Hematopoietic multipotent progenitor cell treated with erythropoietin and hydrocortisone succinate and interleukin-3 and kit ligand, for 15 days (in vitro differentiated cells): ENCODE measurements at regions not wholly inside any gene's neighbourhood (a gene's known extent, or its start where the extent isn't known, plus 50 kb on each side); places are given as distances from the start of the nearest gene placed in this dataset.

Source experiments
- DNase-seq: peaks from one replicate; pipeline ENCODE4 v3.0.0-alpha.2; 2015; ENCODE audit warnings: low spot score

- no peak for DNase-seq
Observed at GRCh38 chr17:33475594-33475993, 182.5 kb upstream of the ASIC2 start.

DNA sequence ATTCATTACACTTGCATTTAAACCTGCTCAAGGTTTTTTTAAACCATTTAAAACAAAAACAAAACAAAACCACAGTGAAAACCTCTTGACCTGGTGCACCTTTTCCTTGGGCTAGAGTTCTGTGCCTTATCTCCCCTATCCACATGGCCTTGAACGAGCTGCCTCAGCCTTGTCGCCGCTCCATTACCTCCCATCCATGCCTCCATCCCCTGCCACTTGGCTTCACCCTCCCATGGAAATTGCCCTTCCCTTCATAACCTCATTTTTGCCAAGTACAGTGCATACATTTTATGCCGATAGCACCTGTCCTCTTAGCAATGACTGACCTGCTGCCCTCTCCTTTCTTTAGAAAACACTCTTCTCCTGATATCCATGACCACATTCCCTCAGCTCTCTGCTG lies 188.6 kb upstream of the ASIC2 start:
- DNase-seq: no peak

DNA sequence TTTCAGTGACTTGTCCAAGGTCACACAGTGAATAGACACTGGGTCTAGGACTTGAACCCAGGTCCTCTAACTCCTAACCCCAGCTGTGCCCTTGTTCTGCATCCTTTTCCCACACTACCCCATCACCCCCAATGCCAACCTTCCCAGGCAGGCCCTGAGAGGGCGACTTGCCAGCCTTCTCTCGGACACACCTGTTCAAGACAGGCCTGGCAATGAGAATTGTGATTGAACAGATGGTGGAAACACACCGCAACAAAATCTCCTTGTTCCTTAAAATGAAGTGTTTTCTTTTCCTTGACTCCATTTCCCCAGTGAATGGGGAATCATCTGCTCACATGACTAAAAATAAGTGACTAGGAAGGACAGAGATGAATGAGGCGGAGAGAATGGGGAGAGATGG lies 189.5 kb upstream of the ASIC2 start:
- DNase-seq: no peak

DNA sequence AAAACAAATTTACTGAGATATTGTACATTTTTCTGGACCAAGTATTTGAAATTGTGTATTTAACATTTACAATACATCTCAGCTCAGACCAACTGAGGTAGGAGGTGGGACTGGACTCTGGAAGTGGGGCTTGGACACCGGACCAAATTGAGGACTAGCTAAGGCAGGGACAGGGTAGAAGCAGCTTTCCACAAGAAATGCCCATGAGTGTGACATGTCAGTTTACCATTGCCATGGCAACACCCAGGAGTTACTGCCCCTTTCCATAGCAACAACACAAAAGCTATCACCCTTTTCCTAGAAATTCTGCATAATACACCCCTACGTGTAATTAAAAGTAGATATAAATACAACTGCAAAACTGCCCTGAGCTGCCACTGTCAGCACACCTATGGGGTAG lies 191.5 kb upstream of the ASIC2 start:
- no peak for DNase-seq

DNA sequence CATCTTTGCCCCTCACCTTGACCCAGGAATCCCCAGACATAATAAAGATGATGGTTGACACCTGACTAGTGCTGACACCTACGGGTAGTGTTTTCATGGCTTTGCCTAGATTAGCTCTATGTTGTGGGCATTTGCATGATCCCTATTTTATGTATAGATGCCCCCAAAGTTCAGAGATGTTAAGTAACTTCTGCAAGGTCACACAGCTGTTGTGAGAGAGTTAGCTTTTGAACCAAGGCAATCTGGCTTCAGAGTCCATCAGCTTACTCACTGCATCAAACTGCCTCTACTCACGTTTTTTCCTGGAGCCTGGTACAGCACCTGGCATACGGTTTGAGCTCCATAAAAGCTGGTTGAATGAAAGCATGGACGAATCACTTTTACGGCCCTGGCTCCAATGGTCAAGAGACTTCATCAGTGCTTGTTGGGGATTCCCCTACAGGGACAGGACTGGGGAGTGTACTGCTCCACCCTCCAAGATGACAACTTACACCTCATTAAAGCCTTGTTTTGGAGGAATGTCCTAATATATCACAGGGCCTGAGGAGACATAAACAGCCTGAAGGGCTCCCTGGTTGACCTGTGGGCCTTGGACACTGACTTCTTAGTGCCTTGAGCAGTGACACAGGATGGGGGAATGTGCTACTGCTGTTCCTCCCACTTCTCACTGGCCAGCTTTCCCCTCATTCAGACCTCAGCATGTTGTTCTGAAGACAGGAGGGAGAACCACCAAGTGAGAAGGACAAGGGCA lies 193.2 kb upstream of the ASIC2 start:
- DNase-seq: no peak

GRCh38 chr17:33487187-33487879 lies 194.2 kb upstream of the ASIC2 start:
- no peak for DNase-seq

GRCh38 chr17:33491871-33492481 lies 198.9 kb upstream of the ASIC2 start:
- DNase-seq: no peak

GRCh38 chr17:33492731-33493265 lies 199.7 kb upstream of the ASIC2 start:
- no peak for DNase-seq

DNA sequence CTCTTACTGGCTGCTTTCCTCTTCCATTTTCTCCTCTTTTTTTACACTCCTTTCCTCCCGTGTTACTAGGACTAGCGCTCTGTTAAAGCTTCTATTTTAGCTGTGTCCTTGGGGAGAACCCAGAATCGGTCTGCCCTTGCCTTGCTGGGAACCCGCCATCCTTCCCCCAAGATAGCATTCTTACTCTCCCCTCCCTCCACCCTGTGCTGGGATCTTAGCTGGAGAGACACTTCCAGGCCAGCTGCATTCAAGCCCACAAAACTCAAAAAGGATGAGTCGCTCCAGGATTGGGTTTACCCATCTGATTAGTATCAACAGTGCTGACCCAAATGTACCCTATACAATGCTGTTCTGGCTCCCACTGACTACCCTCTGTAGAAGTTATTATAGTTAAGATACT lies 200.5 kb upstream of the ASIC2 start:
- no peak for DNase-seq

GRCh38 chr17:33494151-33494550 lies 201.1 kb upstream of the ASIC2 start:
- no peak for DNase-seq

GRCh38 chr17:33497623-33498022 lies 204.5 kb upstream of the ASIC2 start:
- no peak for DNase-seq

DNA sequence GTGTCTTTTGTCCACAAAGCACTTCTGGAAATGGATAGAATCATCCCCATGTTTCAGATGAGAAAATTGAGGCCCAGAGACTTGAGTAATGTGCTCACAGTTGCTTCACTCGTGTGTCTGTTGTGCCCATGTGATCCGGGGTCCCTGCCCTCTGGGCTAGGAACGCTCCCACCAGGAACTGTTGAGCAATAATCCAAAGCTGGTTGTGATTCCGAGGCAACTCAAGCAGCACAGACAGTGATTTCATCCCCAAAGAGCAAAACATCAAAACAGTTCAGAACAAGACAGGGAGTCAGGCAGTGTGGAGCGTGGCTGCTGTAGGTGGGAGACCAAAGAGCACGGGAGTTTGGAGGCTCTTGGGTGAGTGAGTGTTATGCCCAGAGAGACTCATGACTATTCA lies 205.0 kb upstream of the ASIC2 start:
- no peak for DNase-seq

DNA sequence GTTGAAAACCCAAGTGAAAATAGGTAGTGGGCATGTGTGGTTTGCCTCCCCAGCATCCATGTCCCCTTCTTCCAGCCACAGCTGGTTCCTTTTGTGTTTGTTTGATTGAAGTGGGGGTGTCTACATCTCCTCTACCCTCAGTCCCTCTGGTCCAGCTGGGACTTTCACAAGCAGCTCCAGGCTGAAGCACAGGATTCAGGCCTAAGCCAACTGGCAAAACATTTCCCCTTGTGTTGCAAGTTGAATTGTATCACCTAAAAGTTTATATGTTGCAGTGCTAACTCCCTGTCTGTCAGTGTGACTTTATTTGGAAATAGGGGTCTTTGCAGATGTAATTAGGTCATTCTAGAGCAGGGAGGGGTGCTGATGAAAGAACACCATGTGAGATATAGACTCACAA lies 205.9 kb upstream of the ASIC2 start:
- no peak for DNase-seq

GRCh38 chr17:33500151-33500550 lies 207.1 kb upstream of the ASIC2 start:
- no peak for DNase-seq

DNA sequence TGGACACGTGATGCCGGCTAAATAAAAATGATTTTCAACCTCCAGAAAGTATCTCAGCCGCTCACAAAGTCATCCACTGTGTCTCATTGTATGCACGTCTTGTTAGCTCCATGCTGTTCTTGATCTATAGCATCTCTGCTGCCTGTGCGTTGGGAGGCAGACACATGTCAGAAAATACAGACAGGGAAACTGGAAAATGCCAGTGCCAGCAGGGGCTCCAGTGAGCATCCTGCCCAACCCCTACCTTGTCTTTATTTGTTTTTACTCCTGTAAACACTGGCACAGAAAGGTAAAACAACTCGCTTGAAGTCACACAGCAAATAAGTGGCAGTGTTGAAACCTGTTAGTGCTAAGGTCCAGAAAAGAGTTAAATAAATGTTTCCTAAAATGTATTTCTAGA lies 208.1 kb upstream of the ASIC2 start:
- DNase-seq: no peak

DNA sequence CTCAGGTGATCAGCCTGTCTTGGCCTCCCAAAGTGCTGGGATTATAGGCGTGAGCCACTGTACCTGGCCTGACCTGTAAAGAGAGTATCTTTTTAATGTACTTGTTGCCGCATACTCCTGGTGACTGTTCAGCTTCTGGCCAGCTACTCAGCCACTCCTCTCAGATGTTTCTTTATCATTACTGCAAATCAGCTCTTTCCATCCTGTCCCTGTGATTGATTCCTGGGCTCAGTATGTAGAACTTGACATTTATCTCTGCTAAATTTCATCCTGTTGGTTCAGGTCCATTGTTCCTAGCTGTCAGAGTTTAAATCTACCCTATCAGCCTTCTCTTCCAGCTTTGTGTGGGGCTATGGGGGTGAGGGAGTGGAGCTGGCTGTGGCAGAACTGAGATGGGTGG lies 211.5 kb upstream of the ASIC2 start:
- no peak for DNase-seq

GRCh38 chr17:33506889-33507650 lies 214.0 kb upstream of the ASIC2 start:
- DNase-seq: no peak

DNA sequence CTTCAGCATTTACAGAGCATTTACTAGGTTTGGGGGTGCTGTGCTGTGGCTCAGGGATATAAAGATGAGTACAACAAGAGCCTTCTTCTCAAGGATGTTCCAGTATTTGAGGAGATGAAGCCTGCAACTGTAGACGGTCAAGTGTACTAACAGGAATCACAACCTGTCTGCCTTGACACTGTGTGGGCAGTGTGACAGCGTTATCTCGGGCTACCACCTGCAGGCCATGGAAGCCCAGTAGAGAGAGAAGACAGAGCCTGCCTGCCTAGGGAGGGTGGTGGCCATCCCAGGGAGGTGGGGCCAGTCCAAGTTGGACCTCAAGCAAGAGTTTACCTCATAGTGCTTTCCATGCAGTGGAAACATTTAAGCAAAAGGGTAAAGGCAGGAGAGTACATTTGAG lies 215.1 kb upstream of the ASIC2 start:
- no peak for DNase-seq

GRCh38 chr17:33509331-33509730 lies 216.2 kb upstream of the ASIC2 start:
- DNase-seq: no peak

DNA sequence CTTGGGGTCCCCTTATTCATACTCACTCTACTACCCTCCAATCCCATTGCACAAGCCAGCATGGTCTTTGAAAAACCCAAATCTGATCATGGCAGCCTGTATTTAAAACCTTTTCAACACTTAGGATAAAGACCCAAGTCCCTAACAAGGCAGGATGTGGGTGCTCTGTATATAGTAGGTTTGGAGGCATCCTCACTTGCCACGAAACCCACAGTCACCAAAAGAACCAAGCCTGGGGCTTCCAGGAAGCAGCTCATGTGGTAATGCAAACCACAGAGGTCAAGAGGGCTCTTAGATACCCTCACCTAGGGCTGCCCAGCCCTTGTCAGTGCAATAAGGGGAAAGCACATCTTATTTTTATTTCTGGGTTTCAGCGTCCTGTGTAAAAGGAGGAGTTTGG lies 218.6 kb upstream of the ASIC2 start:
- DNase-seq: no peak

- DNase-seq: no peak
Observed at GRCh38 chr17:33512113-33512512, 219.0 kb upstream of the ASIC2 start.

- no peak for DNase-seq
Observed at GRCh38 chr17:33513769-33514168, 220.7 kb upstream of the ASIC2 start.
